Neural cell (in vitro differentiated cells): ENCODE measurements at regions not wholly inside any gene's neighbourhood (a gene's known extent, or its start where the extent isn't known, plus 50 kb on each side); places are given as distances from the start of the nearest gene placed in this dataset.

ENCODE experiments used
- H2AFZ ChIP-seq: fragments of 200-600, 300-800 bp; sonication (generic), shearing (Covaris generic); 2 replicates; pipeline ENCODE4 v1.6.0; 2014; ENCODE audit warnings: low read depth, mild to moderate bottlenecking, antibody characterized with exemption, low read length, moderate library complexity
- H3F3A ChIP-seq: fragments of 200-600 bp; shearing (Covaris generic); 2 replicates; pipeline ENCODE4 v1.6.1; 2016; ENCODE audit warnings: mild to moderate bottlenecking, moderate library complexity, mixed read lengths, antibody characterized with exemption, low read length; ENCODE audit not compliant: insufficient read depth, poor library complexity, severe bottlenecking
- H3K27ac ChIP-seq: fragments of 200-600, 300-800 bp; sonication (generic), shearing (Covaris generic); 2 replicates; pipeline ENCODE4 v1.5.1; 2014; ENCODE audit warnings: mild to moderate bottlenecking, low read length, moderate library complexity
- H3K27me3 ChIP-seq: fragments of 300-800, 200-600 bp; sonication (generic), shearing (Covaris generic); 2 replicates; pipeline ENCODE4 v1.6.0; 2014; ENCODE audit warnings: mild to moderate bottlenecking, low read depth, low read length, moderate library complexity; ENCODE audit not compliant: insufficient read depth
- H3K36me3 ChIP-seq: fragments of 300-800, 200-600 bp; sonication (generic), shearing (Covaris generic); 2 replicates; pipeline ENCODE4 v1.5.1; 2014; ENCODE audit warnings: mild to moderate bottlenecking, antibody characterized with exemption, low read length, moderate library complexity; ENCODE audit not compliant: insufficient read depth
- H3K4me2 ChIP-seq: fragments of 300-800, 200-600 bp; sonication (generic), shearing (Covaris generic); 2 replicates; pipeline ENCODE4 v1.6.0; 2014; ENCODE audit warnings: mild to moderate bottlenecking, low read length
- H3K4me3 ChIP-seq: fragments of 300-800, 200-600 bp; sonication (generic), shearing (Covaris generic); 2 replicates; pipeline ENCODE4 v1.5.1; 2014; ENCODE audit warnings: mild to moderate bottlenecking, low read length, moderate library complexity
- H3K79me2 ChIP-seq: fragments of 200-600 bp; shearing (Covaris generic); replicated peaks from 2 replicates; pipeline ENCODE4 v1.6.0; 2014; ENCODE audit warnings: mild to moderate bottlenecking, low read length, moderate library complexity; ENCODE audit not compliant: insufficient read depth
- H3K9ac ChIP-seq: fragments of 300-800, 200-600 bp; sonication (generic), shearing (Covaris generic); 2 replicates; pipeline ENCODE4 v1.6.1; 2016; ENCODE audit warnings: mild to moderate bottlenecking, low read length, mixed read lengths
- H3K9me2 ChIP-seq: fragments of 200-600 bp; shearing (Covaris generic); 2 replicates; pipeline ENCODE4 v1.6.1; 2016; ENCODE audit warnings: mild to moderate bottlenecking, low read length, mixed read lengths; ENCODE audit not compliant: insufficient read depth
- H3K9me3 ChIP-seq: fragments of 200-600, 300-800 bp; sonication (generic), shearing (Covaris generic); 2 replicates; pipeline ENCODE4 v1.6.1; 2016; ENCODE audit warnings: mild to moderate bottlenecking, mixed run types, low read length, moderate library complexity, mixed read lengths
- H4K20me1 ChIP-seq: fragments of 200-600 bp; shearing (Covaris generic); 2 replicates; pipeline ENCODE4 v1.6.1; 2016; ENCODE audit warnings: mild to moderate bottlenecking, mixed run types; ENCODE audit not compliant: insufficient read depth
- EP300 ChIP-seq: fragments of 450-650 bp; conservative IDR thresholded peaks from 2 replicates; pipeline ENCODE4 v1.6.1; 2014; ENCODE audit warnings: antibody characterized with exemption, mild to moderate bottlenecking, moderate library complexity; ENCODE audit not compliant: poor library complexity, severe bottlenecking
- EZH2 ChIP-seq: fragments of 200-600, 300-800 bp; shearing (Covaris generic), sonication (generic); IDR thresholded peaks from 2 replicates; pipeline ENCODE4 v1.6.1; 2014; ENCODE audit warnings: antibody characterized with exemption, low read length, borderline replicate concordance, mild to moderate bottlenecking; ENCODE audit not compliant: insufficient read depth, poor library complexity, severe bottlenecking
- MXI1 ChIP-seq: fragments of 450-650 bp; conservative IDR thresholded peaks from 2 replicates; pipeline ENCODE4 v1.6.1; 2014; ENCODE audit warnings: antibody characterized with exemption, mild to moderate bottlenecking; ENCODE audit not compliant: poor library complexity, severe bottlenecking
- POLR2AphosphoS5 ChIP-seq: IDR thresholded peaks from 2 replicates; pipeline ENCODE4 v1.6.1; 2012
- RAD21 ChIP-seq: fragments of 450-650 bp; conservative IDR thresholded peaks from 2 replicates; pipeline ENCODE4 v1.6.1; 2014; ENCODE audit warnings: antibody characterized with exemption, mild to moderate bottlenecking, moderate library complexity
- SMC3 ChIP-seq: fragments of 450-650 bp; conservative IDR thresholded peaks from 2 replicates; pipeline ENCODE4 v1.6.1; 2014; ENCODE audit warnings: antibody characterized with exemption, mild to moderate bottlenecking, moderate library complexity; ENCODE audit not compliant: poor library complexity
- TAF1 ChIP-seq: IDR thresholded peaks from 2 replicates; pipeline ENCODE4 v1.6.1; 2012; ENCODE audit warnings: low read depth
- TF ChIP-seq, protein P1 (sequence below): IDR thresholded peaks from 2 replicates; pipeline ENCODE4 v1.6.1; 2012; ENCODE audit warnings: borderline replicate concordance
- TF ChIP-seq, protein P2 (sequence below): fragments of 450-650 bp; IDR thresholded peaks from 2 replicates; pipeline ENCODE4 v1.5.1; 2014; ENCODE audit warnings: antibody characterized with exemption, mild to moderate bottlenecking, moderate library complexity; ENCODE audit not compliant: poor library complexity, severe bottlenecking

DNA sequence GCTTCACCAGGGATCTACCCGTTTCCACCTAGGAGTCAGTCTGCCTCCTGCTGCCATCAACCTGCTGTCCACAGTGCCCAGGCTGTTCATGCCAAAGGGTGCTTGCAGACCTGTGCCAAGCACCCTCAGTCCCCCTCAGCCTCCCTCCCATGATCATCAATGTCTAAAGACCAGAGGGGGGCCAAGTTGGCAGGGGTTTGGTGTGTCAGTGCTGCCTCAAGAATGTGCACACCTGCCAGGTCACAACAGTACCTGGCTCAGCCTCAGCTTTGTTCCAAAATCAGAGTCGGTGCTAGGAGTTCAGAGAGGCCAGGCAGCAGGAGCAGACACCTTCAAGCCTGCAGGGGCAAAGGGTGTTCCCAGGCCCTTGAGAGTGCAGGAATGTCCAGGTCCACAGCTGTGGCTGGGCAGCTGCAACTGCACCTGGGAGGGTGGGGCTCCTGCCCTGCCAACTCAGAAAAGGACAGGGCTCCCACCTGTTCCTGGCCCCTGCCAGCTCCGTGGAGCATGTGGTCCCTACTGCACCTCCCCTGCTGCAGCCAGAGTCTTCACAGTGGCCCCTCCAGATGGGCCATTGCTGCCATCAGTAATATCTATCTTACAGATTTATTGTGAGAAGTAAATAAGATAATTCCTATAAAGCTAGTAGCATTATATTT is 219.5 kb downstream of the POLR1F start:
- no peaks in the 10 kb centered on the region for H3K79me2 ChIP-seq
- no peaks in the 10 kb centered on the region for H4K20me1 ChIP-seq
- no peak overlapping the region for H2AFZ ChIP-seq
- no peaks in the 10 kb centered on the region for H3K36me3 ChIP-seq
- no peak overlapping the region for H3K27ac ChIP-seq
- H3K9ac ChIP-seq, result no peak overlapping the region
- H3K9me3 ChIP-seq, result no peaks in the 10 kb centered on the region
- no peaks in the 10 kb centered on the region for H3K9me2 ChIP-seq
- H3K4me2 ChIP-seq, result no peak overlapping the region
- no peaks in the 10 kb centered on the region for H3F3A ChIP-seq
- H3K27me3 ChIP-seq, result no peaks in the 10 kb centered on the region
- TF ChIP-seq SMC3 (no peak), EP300 (no peak), TAF1 (no peak), POLR2AphosphoS5 (no peak), EZH2 (no peak), MXI1 (no peak), RAD21 (no peak)
- TF ChIP-seq, protein P1, sequence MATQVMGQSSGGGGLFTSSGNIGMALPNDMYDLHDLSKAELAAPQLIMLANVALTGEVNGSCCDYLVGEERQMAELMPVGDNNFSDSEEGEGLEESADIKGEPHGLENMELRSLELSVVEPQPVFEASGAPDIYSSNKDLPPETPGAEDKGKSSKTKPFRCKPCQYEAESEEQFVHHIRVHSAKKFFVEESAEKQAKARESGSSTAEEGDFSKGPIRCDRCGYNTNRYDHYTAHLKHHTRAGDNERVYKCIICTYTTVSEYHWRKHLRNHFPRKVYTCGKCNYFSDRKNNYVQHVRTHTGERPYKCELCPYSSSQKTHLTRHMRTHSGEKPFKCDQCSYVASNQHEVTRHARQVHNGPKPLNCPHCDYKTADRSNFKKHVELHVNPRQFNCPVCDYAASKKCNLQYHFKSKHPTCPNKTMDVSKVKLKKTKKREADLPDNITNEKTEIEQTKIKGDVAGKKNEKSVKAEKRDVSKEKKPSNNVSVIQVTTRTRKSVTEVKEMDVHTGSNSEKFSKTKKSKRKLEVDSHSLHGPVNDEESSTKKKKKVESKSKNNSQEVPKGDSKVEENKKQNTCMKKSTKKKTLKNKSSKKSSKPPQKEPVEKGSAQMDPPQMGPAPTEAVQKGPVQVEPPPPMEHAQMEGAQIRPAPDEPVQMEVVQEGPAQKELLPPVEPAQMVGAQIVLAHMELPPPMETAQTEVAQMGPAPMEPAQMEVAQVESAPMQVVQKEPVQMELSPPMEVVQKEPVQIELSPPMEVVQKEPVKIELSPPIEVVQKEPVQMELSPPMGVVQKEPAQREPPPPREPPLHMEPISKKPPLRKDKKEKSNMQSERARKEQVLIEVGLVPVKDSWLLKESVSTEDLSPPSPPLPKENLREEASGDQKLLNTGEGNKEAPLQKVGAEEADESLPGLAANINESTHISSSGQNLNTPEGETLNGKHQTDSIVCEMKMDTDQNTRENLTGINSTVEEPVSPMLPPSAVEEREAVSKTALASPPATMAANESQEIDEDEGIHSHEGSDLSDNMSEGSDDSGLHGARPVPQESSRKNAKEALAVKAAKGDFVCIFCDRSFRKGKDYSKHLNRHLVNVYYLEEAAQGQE, result no peak
- TF ChIP-seq, protein P2, sequence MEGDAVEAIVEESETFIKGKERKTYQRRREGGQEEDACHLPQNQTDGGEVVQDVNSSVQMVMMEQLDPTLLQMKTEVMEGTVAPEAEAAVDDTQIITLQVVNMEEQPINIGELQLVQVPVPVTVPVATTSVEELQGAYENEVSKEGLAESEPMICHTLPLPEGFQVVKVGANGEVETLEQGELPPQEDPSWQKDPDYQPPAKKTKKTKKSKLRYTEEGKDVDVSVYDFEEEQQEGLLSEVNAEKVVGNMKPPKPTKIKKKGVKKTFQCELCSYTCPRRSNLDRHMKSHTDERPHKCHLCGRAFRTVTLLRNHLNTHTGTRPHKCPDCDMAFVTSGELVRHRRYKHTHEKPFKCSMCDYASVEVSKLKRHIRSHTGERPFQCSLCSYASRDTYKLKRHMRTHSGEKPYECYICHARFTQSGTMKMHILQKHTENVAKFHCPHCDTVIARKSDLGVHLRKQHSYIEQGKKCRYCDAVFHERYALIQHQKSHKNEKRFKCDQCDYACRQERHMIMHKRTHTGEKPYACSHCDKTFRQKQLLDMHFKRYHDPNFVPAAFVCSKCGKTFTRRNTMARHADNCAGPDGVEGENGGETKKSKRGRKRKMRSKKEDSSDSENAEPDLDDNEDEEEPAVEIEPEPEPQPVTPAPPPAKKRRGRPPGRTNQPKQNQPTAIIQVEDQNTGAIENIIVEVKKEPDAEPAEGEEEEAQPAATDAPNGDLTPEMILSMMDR, result no peak
- H3K4me3 ChIP-seq, result no peak overlapping the region

DNA sequence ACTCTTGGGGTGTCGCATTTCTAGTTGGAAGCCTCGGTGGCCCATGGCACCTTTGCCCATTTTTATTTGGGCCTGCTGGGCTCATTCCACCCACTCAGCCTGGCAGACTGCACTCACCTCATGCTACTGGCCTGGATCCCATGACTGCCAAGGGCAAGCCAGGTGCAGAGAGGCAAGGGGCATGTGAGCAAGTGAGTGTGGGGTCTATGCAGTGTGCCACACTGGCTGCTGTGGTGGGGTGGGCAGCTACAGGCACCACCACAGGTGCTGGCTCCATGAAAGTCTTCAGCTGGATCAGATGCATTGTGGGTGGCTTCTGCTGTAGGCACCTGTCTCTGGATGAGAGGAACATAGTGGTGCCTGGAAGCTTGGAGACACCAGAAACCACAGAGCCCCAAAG is 220.8 kb downstream of the POLR1F start:
- Histone ChIP-seq H3K79me2 (no peaks in the 10 kb centered on the region), H3K9me2 (no peaks in the 10 kb centered on the region)

More for the DNA sequence above, 220.8 kb downstream of the POLR1F start:
- TF ChIP-seq POLR2AphosphoS5 (no peak), MXI1 (no peak), TAF1 (no peak), EP300 (no peak), RAD21 (no peak), SMC3 (no peak), EZH2 (no peak)
- TF ChIP-seq, protein P2, result no peak
- TF ChIP-seq, protein P1, result no peak
- Histone ChIP-seq H3K4me3 (no peak overlapping the region), H3K27me3 (no peaks in the 10 kb centered on the region), H3K9ac (no peak overlapping the region), H3K36me3 (no peaks in the 10 kb centered on the region), H4K20me1 (no peaks in the 10 kb centered on the region), H3K4me2 (no peak overlapping the region), H3F3A (no peaks in the 10 kb centered on the region), H3K9me3 (no peaks in the 10 kb centered on the region), H2AFZ (no peak overlapping the region), H3K27ac (no peak overlapping the region)
